B cell (primary cell): ENCODE measurements at regions not wholly inside any gene's neighbourhood (a gene's known extent, or its start where the extent isn't known, plus 50 kb on each side); places are given as distances from the start of the nearest gene placed in this dataset.

ENCODE experiments used
- ATAC-seq: fragments of 200-7000 bp; cut with Tn5 transposase; one replicate; pipeline ENCODE4 v1.10.0; 2021; ENCODE audit warnings: low read depth, mild to moderate bottlenecking, moderate number of reproducible peaks, moderate library complexity
- CTCF ChIA-PET: fragments of 350-600 bp; sonication (Branson Sonifier 250); formaldehyde crosslinking; loops from one replicate; lab custom pipeline; 2021; ENCODE audit warnings: antibody characterized with exemption, inconsistent platforms; lab: Charles Lee
- POLR2A ChIA-PET: fragments of 350-600 bp; sonication (Branson Sonifier 250); formaldehyde crosslinking; loops from one replicate; lab custom pipeline; 2021; ENCODE audit warnings: antibody characterized with exemption; lab: Charles Lee
- DNase-seq: peaks from one replicate; pipeline ENCODE4 v3.0.0; 2013
- H2AFZ ChIP-seq: 2 replicates; pipeline ENCODE4 v1.6.1; 2012; ENCODE audit warnings: mild to moderate bottlenecking, low read depth, low read length; ENCODE audit not compliant: insufficient read depth, poor library complexity, severe bottlenecking
- H3K27ac ChIP-seq, 2 donors: 1 replicate in 1 of 2; 2 replicates in 1 of 2; pipeline ENCODE4 v1.5.1; 2012 to 2013; ENCODE audit warnings: low read length in 2 of 2, mild to moderate bottlenecking in 2 of 2, moderate library complexity in 1 of 2
- H3K27me3 ChIP-seq, 4 experiments: fragments of 200-600 bp in 1 of 4; sonication (generic) in 1 of 4; replicated peaks in 1 of 4; 1 replicate in 2 of 4; 2 replicates in 2 of 4; pipeline versions ENCODE4 v1.6.1 to v1.7.0; 2013 to 2016; ENCODE audit warnings: low read length in 3 of 4, mild to moderate bottlenecking in 2 of 4, mixed read lengths in 1 of 4, moderate library complexity in 1 of 4; ENCODE audit not compliant: insufficient read depth in 4 of 4, control insufficient read depth in 3 of 4; ENCODE audit errors: control extremely low read depth in 1 of 4
- H3K36me3 ChIP-seq, 2 experiments: replicated peaks in 1 of 2; 1 replicate in 1 of 2; 2 replicates in 1 of 2; pipeline versions ENCODE4 v1.6.1 to v1.7.1; 2013; ENCODE audit warnings: low read length in 1 of 2; ENCODE audit not compliant: insufficient read depth in 2 of 2, control insufficient read depth in 1 of 2; ENCODE audit errors: control extremely low read depth in 1 of 2, extremely low read depth in 1 of 2
- H3K4me1 ChIP-seq, 2 donors: fragments of 200-600 bp in 1 of 2; sonication (generic) in 1 of 2; 1 replicate in 1 of 2; 2 replicates in 1 of 2; pipeline versions ENCODE4 v1.5.1 to v1.6.1; 2013 to 2017; ENCODE audit warnings: low read length in 2 of 2; ENCODE audit not compliant: control insufficient read depth in 2 of 2, insufficient read depth in 2 of 2
- H3K4me2 ChIP-seq: replicated peaks from 2 replicates; pipeline ENCODE3; 2012; ENCODE audit warnings: mild to moderate bottlenecking, low read depth, low read length; ENCODE audit not compliant: poor library complexity, severe bottlenecking
- H3K4me3 ChIP-seq, 5 experiments: fragments of 200-600 bp in 1 of 5; sonication (generic) in 1 of 5; 1 replicate in 3 of 5; 2 replicates in 2 of 5; pipeline versions ENCODE4 v1.5.1 to v1.7.0; 2011 to 2016; ENCODE audit warnings: low read length in 4 of 5, mild to moderate bottlenecking in 4 of 5, low read depth in 2 of 5, control low read depth in 1 of 5, moderate library complexity in 1 of 5; ENCODE audit not compliant: insufficient read depth in 1 of 5; ENCODE audit errors: control extremely low read depth in 1 of 5, extremely low read depth in 1 of 5
- H3K79me2 ChIP-seq: fragments of 200-600 bp; sonication (generic); one replicate; pipeline ENCODE4 v1.6.0; 2016; ENCODE audit warnings: low read length; ENCODE audit not compliant: control insufficient read depth, insufficient read depth
- H3K9ac ChIP-seq: fragments of 200-600 bp; sonication (generic); 2 replicates; pipeline ENCODE4 v1.6.1; 2017; ENCODE audit warnings: mild to moderate bottlenecking, low read length, moderate library complexity
- H3K9me3 ChIP-seq, 3 donors: one replicate each; pipeline versions ENCODE4 v1.6.1 to v1.7.1; 2013; ENCODE audit warnings: low read length in 2 of 3; ENCODE audit not compliant: control insufficient read depth in 2 of 3, insufficient read depth in 1 of 3; ENCODE audit errors: control extremely low read depth in 1 of 3
- H4K20me1 ChIP-seq: 2 replicates; pipeline ENCODE4 v1.6.0; 2012; ENCODE audit warnings: mild to moderate bottlenecking, low read length; ENCODE audit not compliant: insufficient read depth, control insufficient read depth, poor library complexity, severe bottlenecking
- H3K27ac Mint-ChIP-seq: one replicate; pipeline ENCODE4 v1.8.0; 2021; ENCODE audit warnings: mixed read lengths
- H3K27me3 Mint-ChIP-seq: one replicate; pipeline ENCODE4 v1.8.0; 2021; ENCODE audit warnings: mixed read lengths
- H3K4me1 Mint-ChIP-seq: one replicate; pipeline ENCODE4 v1.8.0; 2021; ENCODE audit warnings: mixed read lengths
- H3K4me3 Mint-ChIP-seq: one replicate; pipeline ENCODE4 v1.8.0; 2021; ENCODE audit warnings: mixed read lengths
- H3K9me3 Mint-ChIP-seq: one replicate; pipeline ENCODE4 v1.8.0; 2022; ENCODE audit warnings: mixed read lengths; ENCODE audit not compliant: insufficient read depth
- CTCF ChIP-seq: fragments of 200-600 bp; IDR thresholded peaks from one replicate; pipeline ENCODE4 v1.8.0; 2022; ENCODE audit warnings: antibody characterized with exemption, mild to moderate bottlenecking
- EZH2 ChIP-seq: IDR thresholded peaks from 2 replicates; pipeline ENCODE4 v1.6.1; 2012; ENCODE audit warnings: borderline replicate concordance, low read depth, mild to moderate bottlenecking, moderate library complexity, low read length; ENCODE audit not compliant: insufficient read depth, poor library complexity, severe bottlenecking
- WGBS: methylation state at CpG from one replicate; pipeline ENCODE4 v1.1.5; 2013; ENCODE audit warnings: missing lambda C conversion rate; ENCODE audit not compliant: insufficient coverage; 5-methylcytosine and 5-hydroxymethylcytosine counted together
- intact Hi-C: fragments of 100-400 bp; cut with micrococcal nuclease; formaldehyde crosslinking; loops from one replicate; pipeline ENCODE4 v1.10.0; 2022

GRCh38 chr18:77597726-77598125 lies 348.1 kb downstream of the GALR1 start:
- ChIA-PET CTCF (interaction anchor here (0.8 kb wide), 1 partner anchor 302 kb away, joined by 4 read pairs; no protein-coding TSS in a partner anchor), POLR2A (no interaction called here)
- H3K27me3 ChIP-seq = no peaks in the 10 kb centered on the region
- H3K4me2 ChIP-seq = no peak overlapping the region
- H3K4me1 ChIP-seq = no peaks in the 10 kb centered on the region
- ATAC-seq = no peak
- H3K4me3 ChIP-seq = no peak overlapping the region
- no peak overlapping the region for H3K4me3 Mint-ChIP-seq
- DNase-seq = no peak
- H3K4me1 Mint-ChIP-seq = no peaks in the 10 kb centered on the region
- no peak overlapping the region for H2AFZ ChIP-seq
- intact Hi-C loops = no loop called here
- no peaks in the 10 kb centered on the region for H3K79me2 ChIP-seq
- H3K9me3 Mint-ChIP-seq = no peaks in the 10 kb centered on the region
- peaks cover 0 to 4% (median 0%) of the 10 kb centered on the region in 3 donors for H3K9me3 ChIP-seq
- H3K36me3 ChIP-seq = no peaks in the 10 kb centered on the region
- 94% methylated on average over 6 of the region's 7 CpGs for WGBS
- TF ChIP-seq CTCF (no peak), EZH2 (no peak)
- H3K27ac Mint-ChIP-seq = no peak overlapping the region
- no peaks in the 10 kb centered on the region for H4K20me1 ChIP-seq
- peaks cover 3% of the 10 kb centered on the region for H3K27me3 Mint-ChIP-seq
- H3K9ac ChIP-seq = no peak overlapping the region
- no peak overlapping the region for H3K27ac ChIP-seq

GRCh38 chr18:77600674-77601073 lies 351.0 kb downstream of the GALR1 start:
- intact Hi-C loops = no loop called here
- ATAC-seq (no peak), DNase-seq (no peak)
- Mint-ChIP-seq H3K9me3 (no peaks in the 10 kb centered on the region), H3K27ac (no peak overlapping the region), H3K4me1 (no peaks in the 10 kb centered on the region), H3K4me3 (no peak overlapping the region), H3K27me3 (peaks cover 3% of the 10 kb centered on the region)
- Histone ChIP-seq H3K27me3 (no peaks in the 10 kb centered on the region), H3K4me1 (no peaks in the 10 kb centered on the region), H3K9ac (no peak overlapping the region), H3K36me3 (no peaks in the 10 kb centered on the region), H4K20me1 (no peaks in the 10 kb centered on the region), H3K27ac (no peak overlapping the region), H3K79me2 (no peaks in the 10 kb centered on the region), H3K4me3 (no peak overlapping the region), H3K9me3 (peaks cover 0 to 4% (median 0%) of the 10 kb centered on the region in 3 donors), H2AFZ (no peak overlapping the region), H3K4me2 (no peak overlapping the region)
- WGBS = 100% methylated on average over 2 of the region's 2 CpGs
- POLR2A ChIA-PET = no interaction called here
- CTCF ChIA-PET = no interaction called here
- TF ChIP-seq CTCF (no peak), EZH2 (no peak)
